ENCODE measurements at regions not wholly inside any gene's neighbourhood (a gene's known extent, or its start where the extent isn't known, plus 50 kb on each side); places are given as distances from the start of the nearest gene placed in this dataset.

DNA sequence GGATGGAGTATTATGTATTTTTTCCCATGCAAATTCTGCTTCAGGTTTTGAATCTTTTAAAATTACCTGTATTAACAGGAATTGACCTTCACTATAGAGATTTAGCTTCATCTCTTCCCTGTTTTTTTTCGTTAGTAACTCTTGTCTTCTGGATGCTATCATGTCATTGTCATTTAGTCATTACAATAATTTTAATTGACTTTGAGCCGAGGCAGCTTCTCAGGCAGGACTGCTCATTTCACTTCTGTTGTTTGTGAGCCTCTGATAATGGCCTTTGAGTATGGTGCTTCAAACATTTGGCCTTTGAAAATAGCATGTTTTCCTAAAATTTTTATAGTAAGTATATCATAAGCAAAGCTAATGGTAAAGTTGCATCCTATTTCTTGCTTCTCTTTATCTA, 375.1 kb upstream of the MMS22L start:
- Mint-ChIP-seq H3K4me3 (no peak overlapping the region), H3K9me3 (peaks cover 5% of the 10 kb centered on the region), H3K27me3 (no peaks in the 10 kb centered on the region), H3K36me3 (ENCODE audit: low read depth) (no peaks in the 10 kb centered on the region), H3K4me1 (no peaks in the 10 kb centered on the region), H3K27ac (no peak overlapping the region)
- no peak for ATAC-seq
- no peak for DNase-seq

DNA sequence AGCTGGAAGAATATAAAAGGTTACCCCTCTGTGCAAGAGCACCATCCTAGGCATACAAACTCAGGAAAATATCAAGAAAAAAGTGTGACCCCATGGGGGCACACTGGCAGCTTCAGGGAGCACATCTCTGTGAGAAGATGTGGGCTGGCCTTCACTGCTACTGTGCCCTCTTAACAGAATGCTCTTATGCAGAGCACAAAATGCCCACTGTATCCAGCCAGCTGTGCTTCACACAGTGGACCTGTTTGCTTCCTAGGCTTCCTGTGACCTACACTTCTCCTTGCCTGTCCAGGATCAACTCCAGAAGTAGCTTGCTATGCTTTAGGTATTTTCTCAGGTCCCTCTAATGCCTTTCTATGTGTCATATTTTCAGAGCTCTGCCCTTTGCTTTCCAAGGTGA, 380.2 kb upstream of the MMS22L start:
- H3K27ac Mint-ChIP-seq, result no peak overlapping the region
- H3K4me3 Mint-ChIP-seq, result no peak overlapping the region
- ATAC-seq, result no peak
- no peaks in the 10 kb centered on the region for H3K27me3 Mint-ChIP-seq
- H3K9me3 Mint-ChIP-seq, result no peaks in the 10 kb centered on the region
- no peaks in the 10 kb centered on the region for H3K4me1 Mint-ChIP-seq
- DNase-seq, result no peak
- H3K36me3 Mint-ChIP-seq (ENCODE audit: low read depth), result no peaks in the 10 kb centered on the region

DNA sequence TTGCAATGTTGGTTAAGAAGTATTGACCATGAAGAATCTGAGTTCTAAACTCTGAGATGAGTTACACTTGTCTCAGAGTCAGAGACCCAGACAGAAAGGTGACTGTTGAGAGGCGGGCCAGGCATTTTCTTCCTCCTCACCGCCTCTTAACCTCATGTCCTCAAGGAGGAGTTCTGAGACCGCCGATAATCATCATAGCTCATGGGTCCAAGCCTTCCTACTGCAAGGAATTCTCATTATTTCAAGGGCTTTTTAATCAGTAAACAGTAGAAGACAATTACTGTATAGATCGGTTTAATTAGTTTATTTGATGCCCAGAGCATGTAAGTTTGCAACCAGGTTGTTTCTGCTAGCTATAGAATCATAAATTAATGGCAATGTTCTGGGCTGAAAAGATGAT, 382.4 kb upstream of the MMS22L start:
- no peak overlapping the region for H3K27ac Mint-ChIP-seq
- H3K36me3 Mint-ChIP-seq (ENCODE audit: low read depth), result no peaks in the 10 kb centered on the region
- no peaks in the 10 kb centered on the region for H3K4me1 Mint-ChIP-seq
- ATAC-seq (no peak), DNase-seq (no peak)
- no peaks in the 10 kb centered on the region for H3K27me3 Mint-ChIP-seq
- H3K9me3 Mint-ChIP-seq, result no peaks in the 10 kb centered on the region
- H3K4me3 Mint-ChIP-seq, result no peak overlapping the region

DNA sequence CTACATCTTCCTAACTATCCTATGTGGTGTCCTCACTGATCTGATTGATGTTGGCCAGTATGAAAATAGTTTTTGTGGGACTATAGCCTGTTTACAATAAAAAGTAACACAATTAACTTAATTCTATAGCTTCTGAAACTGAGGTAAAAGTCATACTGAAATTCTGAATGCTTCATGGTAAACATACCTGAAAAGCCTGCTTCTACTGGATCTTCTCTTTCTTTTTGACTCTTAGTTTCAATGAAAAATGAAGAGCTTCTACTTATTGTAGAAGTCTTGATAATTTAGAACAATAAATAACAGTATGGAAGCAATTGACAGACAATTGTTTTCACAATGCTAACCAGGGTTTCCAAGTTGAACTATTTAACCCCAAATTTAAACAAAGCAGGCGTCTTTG, 383.9 kb upstream of the MMS22L start:
- H3K27ac Mint-ChIP-seq, result no peak overlapping the region
- ATAC-seq (no peak), DNase-seq (no peak)
- H3K4me1 Mint-ChIP-seq, result no peaks in the 10 kb centered on the region
- H3K9me3 Mint-ChIP-seq, result no peaks in the 10 kb centered on the region
- no peaks in the 10 kb centered on the region for H3K27me3 Mint-ChIP-seq
- no peak overlapping the region for H3K4me3 Mint-ChIP-seq
- H3K36me3 Mint-ChIP-seq (ENCODE audit: low read depth), result no peaks in the 10 kb centered on the region

DNA sequence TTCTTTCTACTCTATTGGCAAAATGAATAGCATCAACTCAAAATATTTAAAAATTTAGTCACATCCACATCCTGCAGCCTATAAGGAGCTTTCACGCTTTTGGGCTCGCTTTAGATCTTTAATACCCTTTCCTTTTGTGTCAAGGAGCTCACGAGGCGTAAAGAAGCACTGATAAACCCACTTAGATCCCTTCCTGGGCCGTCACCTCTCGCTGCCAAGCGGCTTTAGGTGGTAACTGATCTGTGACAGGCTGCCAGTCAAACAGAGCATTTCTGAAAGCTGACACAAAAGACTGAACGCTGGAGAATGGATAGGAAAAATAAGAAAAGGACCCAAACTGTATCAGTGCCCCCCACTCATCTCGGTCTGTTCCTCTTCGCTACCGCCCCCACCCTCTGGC, 385.7 kb upstream of the MMS22L start:
- no peaks in the 10 kb centered on the region for H3K36me3 Mint-ChIP-seq (ENCODE audit: low read depth)
- no peaks in the 10 kb centered on the region for H3K4me1 Mint-ChIP-seq
- H3K4me3 Mint-ChIP-seq, result no peak overlapping the region
- DNase-seq (no peak), ATAC-seq (no peak)
- H3K27ac Mint-ChIP-seq, result no peak overlapping the region
- no peaks in the 10 kb centered on the region for H3K9me3 Mint-ChIP-seq
- H3K27me3 Mint-ChIP-seq, result no peaks in the 10 kb centered on the region

DNA sequence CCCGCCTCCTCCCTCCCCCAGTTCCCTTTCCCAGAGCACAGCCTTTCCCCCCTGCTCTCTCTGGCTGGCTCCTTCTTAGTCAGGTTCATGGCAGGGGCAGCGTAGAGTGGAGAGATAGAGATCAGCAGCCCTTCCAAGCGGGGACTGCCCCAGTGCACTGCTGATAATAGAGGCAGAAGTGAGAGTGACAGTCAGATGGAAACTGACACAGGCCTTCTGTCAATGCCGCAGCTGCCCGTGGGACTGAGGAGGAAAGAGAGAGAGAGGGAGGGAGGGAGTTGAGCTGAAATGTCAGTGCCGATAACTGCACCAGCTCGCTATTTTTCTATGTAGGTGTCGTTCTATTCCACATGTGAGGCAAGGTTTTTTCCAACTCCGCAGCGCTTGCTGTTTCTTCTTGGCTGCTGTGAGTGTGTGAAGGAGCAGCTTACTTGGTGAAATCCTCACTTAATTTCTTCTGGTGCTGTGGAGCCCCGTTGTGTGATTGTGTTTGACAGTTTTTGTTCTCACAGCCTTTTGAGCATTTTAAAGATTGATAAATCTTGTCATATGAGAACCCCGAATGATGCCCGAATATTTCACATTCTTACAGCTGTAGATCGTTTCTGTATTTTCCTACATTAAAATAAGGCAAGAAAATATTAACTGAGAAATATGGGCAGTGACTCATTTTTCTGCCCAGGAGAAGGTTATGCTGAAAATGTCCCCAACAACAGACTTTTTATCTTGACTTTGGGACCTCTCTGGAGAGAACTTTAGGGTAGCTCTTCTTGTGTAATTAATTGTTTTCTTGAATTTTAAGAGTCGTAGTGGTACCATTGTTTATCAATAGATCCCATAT, 386.4 kb upstream of the MMS22L start:
- Mint-ChIP-seq H3K27me3 (no peaks in the 10 kb centered on the region), H3K9me3 (no peaks in the 10 kb centered on the region), H3K27ac (no peak overlapping the region), H3K36me3 (ENCODE audit: low read depth) (no peaks in the 10 kb centered on the region), H3K4me1 (no peaks in the 10 kb centered on the region), H3K4me3 (no peak overlapping the region)
- DNase-seq, result peak; percentile 9
- ATAC-seq, result peak; percentile 95

DNA sequence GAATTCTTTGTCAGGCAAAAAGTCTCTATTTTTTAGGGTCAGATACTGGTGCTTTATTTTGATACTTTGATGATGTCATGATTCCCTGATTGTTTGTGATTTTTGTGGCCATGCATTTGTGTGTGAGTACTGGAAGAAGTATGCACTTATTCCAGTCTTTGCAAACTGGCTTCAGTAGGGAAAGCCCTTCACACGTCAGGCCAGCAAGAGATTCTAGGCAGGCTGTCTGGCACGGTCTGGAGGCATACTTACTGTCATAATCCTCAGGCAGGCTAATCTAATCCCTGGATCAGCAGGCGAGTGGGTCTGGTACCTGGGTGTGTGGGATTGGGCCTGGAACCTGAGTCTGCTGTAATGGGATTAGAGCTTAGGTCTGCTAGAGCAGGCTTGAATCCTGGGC, 391.8 kb upstream of the MMS22L start:
- H3K36me3 Mint-ChIP-seq (ENCODE audit: low read depth), result no peaks in the 10 kb centered on the region
- no peak overlapping the region for H3K4me3 Mint-ChIP-seq
- ATAC-seq (no peak), DNase-seq (no peak)
- no peak overlapping the region for H3K27ac Mint-ChIP-seq
- H3K27me3 Mint-ChIP-seq, result no peaks in the 10 kb centered on the region
- H3K4me1 Mint-ChIP-seq, result no peaks in the 10 kb centered on the region
- no peaks in the 10 kb centered on the region for H3K9me3 Mint-ChIP-seq

DNA sequence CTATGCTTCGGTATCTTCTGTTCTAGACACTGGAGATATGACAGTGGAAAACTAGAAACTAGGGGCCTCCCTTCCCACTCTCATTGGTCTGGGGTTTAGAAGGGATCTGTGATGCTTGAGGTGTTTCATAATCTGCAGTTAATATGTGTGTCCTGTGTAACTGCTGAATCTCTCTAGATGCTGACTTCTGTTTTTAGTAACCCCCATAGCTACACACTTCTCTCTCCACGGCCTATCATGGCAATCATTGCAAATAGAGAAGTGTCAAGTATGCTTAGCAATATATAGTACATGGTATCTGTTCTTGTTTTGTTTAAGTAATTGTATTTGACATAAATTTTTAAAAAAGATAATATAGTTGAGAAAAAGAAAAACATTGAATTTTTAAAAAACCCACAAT, 394.6 kb upstream of the MMS22L start:
- ATAC-seq (no peak), DNase-seq (no peak)
- H3K4me1 Mint-ChIP-seq, result no peaks in the 10 kb centered on the region
- H3K9me3 Mint-ChIP-seq, result peaks cover 4% of the 10 kb centered on the region
- H3K27ac Mint-ChIP-seq, result no peak overlapping the region
- no peaks in the 10 kb centered on the region for H3K27me3 Mint-ChIP-seq
- no peak overlapping the region for H3K4me3 Mint-ChIP-seq
- no peaks in the 10 kb centered on the region for H3K36me3 Mint-ChIP-seq (ENCODE audit: low read depth)

DNA sequence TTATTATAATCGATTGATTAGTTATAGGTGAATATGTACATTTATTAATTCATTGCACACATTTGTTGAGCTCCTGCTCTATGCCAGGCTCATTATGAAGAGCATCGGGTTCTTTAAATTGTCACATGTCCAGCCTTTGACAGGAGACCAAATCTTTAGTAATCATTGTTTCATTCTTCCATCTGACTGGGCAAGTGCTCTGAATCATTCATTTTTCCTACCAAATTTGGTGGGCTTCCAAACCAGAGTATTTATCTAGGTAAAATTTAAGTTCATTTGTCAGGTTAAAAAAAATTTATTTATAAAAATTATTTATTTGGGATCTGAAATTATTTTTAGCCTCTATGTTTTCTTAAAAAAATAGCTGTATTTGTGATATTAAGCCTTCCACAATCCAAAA, 404.9 kb upstream of the MMS22L start:
- H3K4me3 Mint-ChIP-seq, result no peak overlapping the region
- H3K27me3 Mint-ChIP-seq, result no peaks in the 10 kb centered on the region

DNA sequence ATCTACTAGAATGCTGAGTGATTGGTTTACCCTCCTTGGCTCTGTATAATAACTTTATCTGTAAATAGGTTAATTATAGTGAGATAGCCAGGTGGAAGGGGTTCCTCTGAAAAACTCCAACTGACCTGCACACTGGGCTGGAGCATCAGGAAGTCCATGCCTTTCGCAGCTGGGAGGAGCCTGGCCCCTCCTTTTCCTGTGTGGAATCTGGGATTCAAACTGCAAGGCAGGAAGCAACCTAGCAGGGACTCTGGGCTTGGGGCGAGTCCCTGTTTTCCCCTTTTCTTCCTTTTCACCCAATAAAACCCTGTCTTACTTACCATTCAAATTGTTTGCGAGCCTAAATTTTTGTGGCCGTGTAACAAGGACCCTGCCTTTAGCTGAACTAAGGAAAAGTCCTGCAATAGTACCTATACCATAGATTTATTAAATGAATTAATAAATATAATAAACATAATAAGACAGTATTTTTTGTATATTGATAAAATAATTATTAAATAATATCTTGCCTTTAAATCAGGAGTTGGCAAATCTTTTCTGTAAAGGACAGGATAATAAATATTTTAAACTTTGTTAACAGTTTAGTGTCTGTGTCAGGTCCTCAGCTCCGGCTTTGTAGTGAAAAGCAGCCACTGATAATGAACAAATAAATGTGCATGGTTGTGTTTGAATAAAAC, 406.2 kb upstream of the MMS22L start:
- H3K4me3 Mint-ChIP-seq, result no peak overlapping the region
- DNase-seq, result no peak
- no peak overlapping the region for H3K27ac Mint-ChIP-seq
- no peaks in the 10 kb centered on the region for H3K36me3 Mint-ChIP-seq (ENCODE audit: low read depth)
- no peaks in the 10 kb centered on the region for H3K4me1 Mint-ChIP-seq
- no peak for ATAC-seq
- no peaks in the 10 kb centered on the region for H3K27me3 Mint-ChIP-seq
- no peaks in the 10 kb centered on the region for H3K9me3 Mint-ChIP-seq

More for the DNA sequence above, 404.9 kb upstream of the MMS22L start:
- Mint-ChIP-seq H3K27ac (no peak overlapping the region), H3K9me3 (peaks cover 4% of the 10 kb centered on the region), H3K4me1 (no peaks in the 10 kb centered on the region), H3K36me3 (ENCODE audit: low read depth) (no peaks in the 10 kb centered on the region)
- DNase-seq (no peak), ATAC-seq (no peak)

DNA sequence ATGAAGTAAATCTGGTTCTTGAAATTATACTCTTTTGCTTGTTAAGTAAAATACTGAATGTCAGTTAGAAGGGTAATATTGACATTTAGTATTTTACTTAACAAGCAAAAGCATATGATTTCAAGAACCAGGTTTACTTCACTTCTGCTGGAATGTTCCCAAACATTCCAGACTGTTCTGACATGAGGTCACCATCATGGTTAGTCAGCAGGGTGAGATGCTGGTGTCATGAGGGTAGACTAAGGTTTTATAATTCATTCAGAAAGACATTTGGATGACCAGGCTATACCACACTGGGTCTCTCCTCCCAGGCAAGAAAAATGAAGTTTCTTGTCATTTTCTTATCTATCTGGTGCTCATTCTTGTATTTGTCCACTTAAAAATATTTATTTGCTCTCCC, 414.4 kb upstream of the MMS22L start:
- no peaks in the 10 kb centered on the region for H3K36me3 Mint-ChIP-seq (ENCODE audit: low read depth)
- no peak overlapping the region for H3K4me3 Mint-ChIP-seq
- ATAC-seq (no peak), DNase-seq (no peak)
- H3K9me3 Mint-ChIP-seq, result no peaks in the 10 kb centered on the region
- H3K27me3 Mint-ChIP-seq, result no peaks in the 10 kb centered on the region
- H3K27ac Mint-ChIP-seq, result no peak overlapping the region
- H3K4me1 Mint-ChIP-seq, result no peaks in the 10 kb centered on the region

DNA sequence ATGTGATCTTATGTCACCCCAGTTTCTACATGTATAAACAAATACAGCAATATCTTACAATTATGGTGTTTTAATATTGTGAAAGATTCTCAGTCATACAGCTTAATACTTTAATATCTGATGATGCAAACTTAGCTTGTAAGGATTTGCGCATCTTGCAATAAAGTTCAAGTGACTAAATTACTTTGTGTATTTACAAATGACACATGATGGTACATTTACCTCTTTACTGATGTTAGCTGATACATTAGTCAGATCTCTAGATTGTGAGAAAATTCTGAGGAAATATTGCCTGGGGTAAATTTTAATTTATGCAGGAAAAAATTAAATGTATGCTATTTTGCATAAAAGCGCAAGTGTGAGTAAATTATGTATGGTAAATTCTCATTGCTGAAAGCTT, 418.8 kb upstream of the MMS22L start:
- Mint-ChIP-seq H3K4me1 (no peaks in the 10 kb centered on the region), H3K27ac (no peak overlapping the region), H3K36me3 (ENCODE audit: low read depth) (no peaks in the 10 kb centered on the region), H3K4me3 (no peak overlapping the region), H3K27me3 (no peaks in the 10 kb centered on the region), H3K9me3 (no peaks in the 10 kb centered on the region)
- ATAC-seq (no peak), DNase-seq (no peak)

DNA sequence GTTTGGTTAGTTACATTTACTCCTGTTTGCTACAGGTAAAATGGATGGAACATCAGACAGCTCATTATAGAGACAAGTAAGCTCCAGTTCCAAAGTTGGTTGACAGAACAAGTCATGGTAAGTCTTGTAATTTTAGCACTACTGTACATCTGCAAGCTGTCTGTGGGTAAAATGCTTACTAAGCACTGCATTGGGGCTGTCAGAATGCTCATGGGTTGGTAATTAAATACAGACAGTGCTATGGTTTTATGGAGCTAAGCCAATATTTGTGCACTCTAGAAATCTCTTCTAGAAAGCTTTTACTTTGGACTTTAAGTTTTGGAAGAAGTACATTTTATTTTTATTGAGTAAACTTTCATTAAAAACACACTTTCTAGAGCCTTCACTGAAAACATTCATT, 419.2 kb upstream of the MMS22L start:
- DNase-seq, result no peak

DNA sequence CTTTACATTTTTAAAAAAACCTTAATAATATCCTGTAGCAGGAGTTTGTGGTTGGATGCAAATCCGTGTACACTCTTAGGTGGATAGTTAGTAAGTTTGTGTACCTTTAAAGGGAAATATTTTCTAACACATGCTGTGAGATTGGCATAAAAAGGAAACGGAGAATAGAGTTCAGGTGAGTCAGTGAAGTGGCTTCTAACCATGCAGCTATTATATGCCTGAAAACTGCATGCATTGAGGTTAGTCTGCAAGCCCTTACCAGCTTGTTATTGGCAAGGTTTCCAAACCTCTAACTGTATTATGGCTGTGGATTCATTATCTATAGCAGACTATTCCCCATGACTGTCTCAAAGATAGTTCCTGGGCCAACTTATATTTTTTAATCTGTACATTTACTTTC, 420.6 kb upstream of the MMS22L start:
- Mint-ChIP-seq H3K27me3 (no peaks in the 10 kb centered on the region), H3K4me1 (no peaks in the 10 kb centered on the region), H3K27ac (no peak overlapping the region), H3K9me3 (no peaks in the 10 kb centered on the region), H3K4me3 (no peak overlapping the region), H3K36me3 (ENCODE audit: low read depth) (no peaks in the 10 kb centered on the region)
- ATAC-seq (no peak), DNase-seq (no peak)

More for the DNA sequence above, 419.2 kb upstream of the MMS22L start:
- no peak for ATAC-seq
- no peaks in the 10 kb centered on the region for H3K36me3 Mint-ChIP-seq (ENCODE audit: low read depth)
- no peaks in the 10 kb centered on the region for H3K4me1 Mint-ChIP-seq
- H3K4me3 Mint-ChIP-seq, result no peak overlapping the region
- no peaks in the 10 kb centered on the region for H3K27me3 Mint-ChIP-seq
- H3K9me3 Mint-ChIP-seq, result no peaks in the 10 kb centered on the region
- H3K27ac Mint-ChIP-seq, result no peak overlapping the region

DNA sequence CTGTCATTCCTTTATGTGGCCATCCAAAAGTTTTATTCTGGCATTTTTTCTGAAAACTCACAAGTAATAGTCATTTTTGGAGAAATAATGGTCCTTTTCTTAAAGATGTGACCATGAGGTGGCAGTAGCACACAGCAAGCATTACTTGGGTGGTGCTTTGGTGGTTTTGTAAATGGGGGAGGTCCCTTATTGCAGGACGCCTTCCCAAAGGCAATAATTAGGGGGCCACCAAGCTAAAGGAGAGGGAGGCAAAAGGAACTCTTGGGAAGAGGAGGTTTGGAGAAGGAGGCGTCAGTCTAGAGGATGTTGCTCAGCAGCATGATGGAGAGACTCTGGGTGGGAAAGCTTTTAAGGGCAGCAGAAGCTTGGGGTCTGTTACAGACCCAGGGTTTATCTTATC, 422.6 kb upstream of the MMS22L start:
- DNase-seq, result no peak
- Mint-ChIP-seq H3K27me3 (no peaks in the 10 kb centered on the region), H3K4me1 (no peaks in the 10 kb centered on the region)

More for the DNA sequence above, 422.6 kb upstream of the MMS22L start:
- Mint-ChIP-seq H3K9me3 (no peaks in the 10 kb centered on the region), H3K36me3 (ENCODE audit: low read depth) (no peaks in the 10 kb centered on the region), H3K27ac (no peak overlapping the region), H3K4me3 (no peak overlapping the region)
- ATAC-seq, result no peak

Measured in activated naive CD8-positive, alpha-beta T cell treated with anti-CD3 and anti-CD28 coated beads, Interleukin-2, amount 50 U/mL, for 24 hours (primary cell).